ENCODE measurements at regions not wholly inside any gene's neighbourhood (a gene's known extent, or its start where the extent isn't known, plus 50 kb on each side); places are given as distances from the start of the nearest gene placed in this dataset.
"Not testable (repeated sequence)": the region's sequence is repeated elsewhere in the genome, so short reads cannot be mapped to it uniquely, and the experiment has no call there.

- not testable (repeated sequence) for TF ChIP-seq BHLHE40, HDGF (IDR thresholded peaks at IDR 0.05; ENCODE audit: borderline replicate concordance)
Measured at GRCh38 chr10:2546894-2547293, 520.5 kb upstream of the PFKP start.
